ENCODE measurements at regions not wholly inside any gene's neighbourhood (a gene's known extent, or its start where the extent isn't known, plus 50 kb on each side); places are given as distances from the start of the nearest gene placed in this dataset.

GRCh38 chr15:47331829-47332393 lies 385.4 kb upstream of the SEMA6D start:
- no peak for DNase-seq (ENCODE audit: low spot score)

- DNase-seq (ENCODE audit: low spot score) = no peak
These were observed 384.8 kb upstream of the SEMA6D start for GRCh38 chr15:47332481-47332880.

GRCh38 chr15:47333734-47334133 lies 383.6 kb upstream of the SEMA6D start:
- DNase-seq (ENCODE audit: low spot score) = no peak

- DNase-seq (ENCODE audit: low spot score) = no peak
These were observed 382.3 kb upstream of the SEMA6D start for GRCh38 chr15:47334805-47335535.

- DNase-seq (ENCODE audit: low spot score) = no peak
These were observed 380.2 kb upstream of the SEMA6D start for GRCh38 chr15:47337106-47337505.

GRCh38 chr15:47337836-47338235 lies 379.5 kb upstream of the SEMA6D start:
- DNase-seq (ENCODE audit: low spot score) = no peak

- DNase-seq (ENCODE audit: low spot score) = no peak
These were observed 378.5 kb upstream of the SEMA6D start for GRCh38 chr15:47338771-47339170.

GRCh38 chr15:47339800-47340570 lies 377.3 kb upstream of the SEMA6D start:
- DNase-seq (ENCODE audit: low spot score) = no peak

- DNase-seq (ENCODE audit: low spot score) = no peak
These were observed 376.8 kb upstream of the SEMA6D start for GRCh38 chr15:47340571-47340920.

- DNase-seq (ENCODE audit: low spot score) = no peak
These were observed 368.1 kb upstream of the SEMA6D start for GRCh38 chr15:47349179-47349578.

- DNase-seq (ENCODE audit: low spot score) = no peak
These were observed 365.8 kb upstream of the SEMA6D start for GRCh38 chr15:47351501-47351900.

- peak; percentile 2 for DNase-seq (ENCODE audit: low spot score)
These were observed 365.1 kb upstream of the SEMA6D start for GRCh38 chr15:47352217-47352616.

- no peak for DNase-seq (ENCODE audit: low spot score)
These were observed 361.5 kb upstream of the SEMA6D start for GRCh38 chr15:47355759-47356158.

GRCh38 chr15:47356297-47356696 lies 361.0 kb upstream of the SEMA6D start:
- DNase-seq (ENCODE audit: low spot score) = no peak

- no peak for DNase-seq (ENCODE audit: low spot score)
These were observed 358.4 kb upstream of the SEMA6D start for GRCh38 chr15:47358876-47359275.

GRCh38 chr15:47360305-47360704 lies 357.0 kb upstream of the SEMA6D start:
- DNase-seq (ENCODE audit: low spot score) = no peak

GRCh38 chr15:47362118-47362905 lies 355.0 kb upstream of the SEMA6D start:
- DNase-seq (ENCODE audit: low spot score) = no peak

- no peak for DNase-seq (ENCODE audit: low spot score)
These were observed 353.7 kb upstream of the SEMA6D start for GRCh38 chr15:47363653-47364052.

- no peak for DNase-seq (ENCODE audit: low spot score)
These were observed 352.8 kb upstream of the SEMA6D start for GRCh38 chr15:47364230-47365141.

- no peak for DNase-seq (ENCODE audit: low spot score)
These were observed 350.4 kb upstream of the SEMA6D start for GRCh38 chr15:47366884-47367283.

- DNase-seq (ENCODE audit: low spot score) = no peak
These were observed 349.4 kb upstream of the SEMA6D start for GRCh38 chr15:47367726-47368390.

Measured in LoVo (cell line).